ENCODE measurements at regions not wholly inside any gene's neighbourhood (a gene's known extent, or its start where the extent isn't known, plus 50 kb on each side); places are given as distances from the start of the nearest gene placed in this dataset.

GRCh38 chr4:68748181-68748991, 67.4 kb upstream of the UGT2B10 start:
- peak overlapping the region in 2 of 11 experiments; percentile 11 to 38; a peak in 1 of 22 replicates for H3K9ac ChIP-seq
- H3K4me2 ChIP-seq, result peak overlapping the region in 9 of 11 experiments; percentile 5 to 60 (median 43); a peak in 15 of 22 replicates
- H3K4me3 ChIP-seq, result no peak overlapping the region

GRCh38 chr4:68750555-68750954, 65.2 kb upstream of the UGT2B10 start:
- Histone ChIP-seq H3K9ac (no peak overlapping the region), H3K27me3 (no peaks in the 10 kb centered on the region), H3K4me2 (no peak overlapping the region), H4K20me1 (no peaks in the 10 kb centered on the region), H3K36me3 (no peaks in the 10 kb centered on the region), H3K9me3 (replicated peaks in 1 of 11) (peaks cover 0 to 20% (median 6%) of the 10 kb centered on the region in 11 experiments; a peak in 7 of 22 replicates), H3K4me3 (no peak overlapping the region), H3K4me1 (peaks cover 0 to 24% (median 15%) of the 10 kb centered on the region in 10 experiments; a peak in 14 of 20 replicates), H3K27ac (0 out of 22 replicates have a peak overlapping the region, but pooled peaks of 1 of the 11 experiments have one; percentile 6)
- TF ChIP-seq Cebpa-rat (IDR thresholded peaks at IDR 0.05), result no peak

More at GRCh38 chr4:68748181-68748991, 67.4 kb upstream of the UGT2B10 start:
- Histone ChIP-seq H3K9me3 (replicated peaks in 1 of 11) (peaks cover 0 to 20% (median 6%) of the 10 kb centered on the region in 11 experiments; a peak in 7 of 22 replicates), H3K36me3 (no peaks in the 10 kb centered on the region), H3K4me1 (peaks cover 0 to 24% (median 15%) of the 10 kb centered on the region in 10 experiments; a peak in 14 of 20 replicates), H4K20me1 (no peaks in the 10 kb centered on the region), H3K27ac (peak overlapping the region in 8 of 11 experiments; percentile 29 to 69 (median 58); a peak in 13 of 22 replicates), H3K27me3 (no peaks in the 10 kb centered on the region)
- peak in 2 of 11 experiments; percentile 26 to 73; a peak in 2 of 22 replicates for TF ChIP-seq Cebpa-rat (IDR thresholded peaks at IDR 0.05)

DNA sequence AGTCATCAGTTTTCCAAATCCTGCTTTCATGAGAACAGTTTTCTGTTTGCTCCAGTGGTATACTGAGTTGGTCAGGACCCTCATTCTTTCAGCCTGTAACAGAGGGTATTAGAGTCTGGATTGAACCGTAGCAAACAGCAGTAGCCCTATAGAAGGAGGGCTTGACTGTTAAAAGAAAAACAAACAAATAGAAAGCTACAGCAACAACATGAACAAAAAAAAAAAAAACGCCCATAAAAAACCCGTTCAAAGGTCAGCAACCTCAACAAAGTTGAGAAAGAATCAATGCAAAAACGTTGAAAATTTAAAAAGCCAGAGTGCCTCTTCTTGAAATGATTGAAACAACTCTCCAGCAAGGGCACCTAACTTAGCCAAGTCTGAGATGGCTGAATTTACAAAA, 64.7 kb upstream of the UGT2B10 start:
- H3K4me3 ChIP-seq, result no peak overlapping the region
- H3K4me2 ChIP-seq, result no peak overlapping the region
- no peak for TF ChIP-seq Cebpa-rat (IDR thresholded peaks at IDR 0.05)
- peaks cover 0 to 20% (median 6%) of the 10 kb centered on the region in 11 experiments; a peak in 7 of 22 replicates for H3K9me3 ChIP-seq (replicated peaks in 1 of 11)
- H3K36me3 ChIP-seq, result no peaks in the 10 kb centered on the region
- peaks cover 0 to 24% (median 15%) of the 10 kb centered on the region in 10 experiments; a peak in 14 of 20 replicates for H3K4me1 ChIP-seq
- no peak overlapping the region for H3K9ac ChIP-seq
- H3K27ac ChIP-seq, result 0 out of 22 replicates have a peak overlapping the region, but pooled peaks of 1 of the 11 experiments have one; percentile 6
- H3K27me3 ChIP-seq, result no peaks in the 10 kb centered on the region
- H4K20me1 ChIP-seq, result no peaks in the 10 kb centered on the region

- Histone ChIP-seq H3K4me3 (no peak overlapping the region), H3K9me3 (replicated peaks in 1 of 11) (no peaks in the 10 kb centered on the region), H3K9ac (no peak overlapping the region), H3K27ac (no peak overlapping the region), H3K36me3 (no peaks in the 10 kb centered on the region), H3K4me1 (no peaks in the 10 kb centered on the region), H4K20me1 (no peaks in the 10 kb centered on the region), H3K27me3 (no peaks in the 10 kb centered on the region), H3K4me2 (no peak overlapping the region)
- no peak for TF ChIP-seq Cebpa-rat (IDR thresholded peaks at IDR 0.05)
These were observed 49.9 kb upstream of the UGT2B10 start for GRCh38 chr4:68765876-68766275.
